Tibial artery (tissue), 4 donors: ENCODE measurements at regions not wholly inside any gene's neighbourhood (a gene's known extent, or its start where the extent isn't known, plus 50 kb on each side); places are given as distances from the start of the nearest gene placed in this dataset.

ENCODE experiments used
- DNase-seq, 2 donors: peaks; one replicate each; pipeline ENCODE4 v3.0.0-alpha.2; 2019
- H3K27ac ChIP-seq, 2 donors: fragments of 200-600 bp; sonication (generic) in 1 of 2; 1 replicate in 1 of 2; 2 replicates in 1 of 2; pipeline ENCODE4 v1.5.1; 2018 to 2019; ENCODE audit warnings: mild to moderate bottlenecking in 1 of 2
- H3K27me3 ChIP-seq, 2 donors: fragments of 200-600 bp; sonication (generic) in 1 of 2; one replicate each; pipeline versions ENCODE4 v1.5.1 to v1.6.0; 2016 to 2019
- H3K36me3 ChIP-seq, 3 donors: fragments of 200-600 bp; sonication (generic) in 2 of 3; one replicate each; pipeline ENCODE4 v1.5.1; 2016 to 2019; ENCODE audit warnings: mild to moderate bottlenecking in 2 of 3
- H3K4me1 ChIP-seq, 4 donors: fragments of 200-600 bp; sonication (generic) in 2 of 4; 1 replicate in 3 of 4; 2 replicates in 1 of 4; pipeline ENCODE4 v1.5.1; 2016 to 2019
- H3K4me3 ChIP-seq, 2 donors: fragments of 200-600 bp; sonication (generic) in 1 of 2; 1 replicate in 1 of 2; 2 replicates in 1 of 2; pipeline ENCODE4 v1.5.1; 2018 to 2019; ENCODE audit warnings: mild to moderate bottlenecking in 2 of 2
- H3K9me3 ChIP-seq, 3 donors: fragments of 200-600 bp; sonication (generic) in 1 of 3; one replicate each; pipeline ENCODE4 v1.5.1; 2016 to 2019
- CTCF ChIP-seq, 2 experiments: fragments of 200-600 bp in 1 of 2; fragments of 450-650 bp in 1 of 2; IDR thresholded peaks; one replicate each; pipeline ENCODE4 v1.5.1; 2017 to 2019; ENCODE audit warnings: antibody characterized with exemption in 2 of 2, mild to moderate bottlenecking in 1 of 2, moderate library complexity in 1 of 2
- intact Hi-C: fragments of 100-400 bp; cut with DNase I; formaldehyde crosslinking; loops from one replicate; pipeline ENCODE4 v1.15.0; 2023; ENCODE audit warnings: low total_unique reads

DNA sequence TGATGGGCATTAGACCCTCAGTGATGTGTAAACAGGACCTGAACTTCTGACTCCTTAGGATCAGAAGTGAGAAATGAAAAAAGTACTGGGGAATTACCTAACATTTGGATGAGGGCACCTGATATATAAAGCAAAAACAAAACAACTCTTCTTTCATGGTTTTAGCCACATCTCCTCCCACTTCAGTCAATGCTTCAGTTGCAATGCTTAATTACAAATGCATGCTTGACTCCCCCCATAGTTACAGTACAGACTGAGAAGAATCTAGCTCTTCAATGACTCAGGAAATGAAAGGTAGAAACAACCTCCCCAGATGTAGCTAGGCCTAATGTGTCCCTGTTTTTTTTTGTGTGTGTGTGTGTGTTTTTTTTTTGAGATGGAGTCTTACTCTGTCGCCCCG, 276.8 kb upstream of the POU3F3 start:
- no peak overlapping the region for H3K27ac ChIP-seq
- TF ChIP-seq CTCF (IDR thresholded peaks at IDR 0.05) = no peak
- peaks cover 0 to 6% of the 10 kb centered on the region in 2 donors for H3K27me3 ChIP-seq
- no peaks in the 10 kb centered on the region for H3K4me1 ChIP-seq
- intact Hi-C loops = no loop called here
- DNase-seq = no peak
- H3K36me3 ChIP-seq = no peaks in the 10 kb centered on the region
- no peaks in the 10 kb centered on the region for H3K9me3 ChIP-seq
- H3K4me3 ChIP-seq = no peak overlapping the region

GRCh38 chr2:104582471-104582870, 271.4 kb upstream of the POU3F3 start:
- Histone ChIP-seq H3K27me3 (peaks cover 0 to 6% of the 10 kb centered on the region in 2 donors), H3K9me3 (no peaks in the 10 kb centered on the region), H3K4me3 (no peak overlapping the region), H3K4me1 (no peaks in the 10 kb centered on the region), H3K36me3 (no peaks in the 10 kb centered on the region), H3K27ac (no peak overlapping the region)
- intact Hi-C loops = no loop called here
- TF ChIP-seq CTCF (IDR thresholded peaks at IDR 0.05) = no peak
- DNase-seq = no peak

- no peak for DNase-seq
- TF ChIP-seq CTCF (IDR thresholded peaks at IDR 0.05) = no peak
- Histone ChIP-seq H3K4me1 (no peaks in the 10 kb centered on the region), H3K36me3 (no peaks in the 10 kb centered on the region), H3K27ac (no peak overlapping the region), H3K27me3 (peaks cover 0 to 5% of the 10 kb centered on the region in 2 donors), H3K9me3 (no peaks in the 10 kb centered on the region), H3K4me3 (no peak overlapping the region)
- intact Hi-C loops = no loop called here
Observed at GRCh38 chr2:104583811-104584210, 270.1 kb upstream of the POU3F3 start.

- no peak overlapping the region for H3K27ac ChIP-seq
- H3K36me3 ChIP-seq = no peaks in the 10 kb centered on the region
- H3K27me3 ChIP-seq = no peaks in the 10 kb centered on the region
- no peaks in the 10 kb centered on the region for H3K4me1 ChIP-seq
- intact Hi-C loops = no loop called here
- no peak overlapping the region for H3K4me3 ChIP-seq
- TF ChIP-seq CTCF (IDR thresholded peaks at IDR 0.05) = no peak
- no peak for DNase-seq
- H3K9me3 ChIP-seq = no peaks in the 10 kb centered on the region
Observed at GRCh38 chr2:104584393-104584792, 269.5 kb upstream of the POU3F3 start.

- no peak for DNase-seq
- intact Hi-C loops = no loop called here
- H3K27me3 ChIP-seq = no peaks in the 10 kb centered on the region
- H3K4me3 ChIP-seq = no peak overlapping the region
- no peak for TF ChIP-seq CTCF (IDR thresholded peaks at IDR 0.05)
- no peaks in the 10 kb centered on the region for H3K4me1 ChIP-seq
- H3K27ac ChIP-seq = no peak overlapping the region
- no peaks in the 10 kb centered on the region for H3K36me3 ChIP-seq
- H3K9me3 ChIP-seq = peaks cover 0 to 23% (median 15%) of the 10 kb centered on the region in 3 donors
Observed at GRCh38 chr2:104595576-104595975, 258.3 kb upstream of the POU3F3 start.

DNA sequence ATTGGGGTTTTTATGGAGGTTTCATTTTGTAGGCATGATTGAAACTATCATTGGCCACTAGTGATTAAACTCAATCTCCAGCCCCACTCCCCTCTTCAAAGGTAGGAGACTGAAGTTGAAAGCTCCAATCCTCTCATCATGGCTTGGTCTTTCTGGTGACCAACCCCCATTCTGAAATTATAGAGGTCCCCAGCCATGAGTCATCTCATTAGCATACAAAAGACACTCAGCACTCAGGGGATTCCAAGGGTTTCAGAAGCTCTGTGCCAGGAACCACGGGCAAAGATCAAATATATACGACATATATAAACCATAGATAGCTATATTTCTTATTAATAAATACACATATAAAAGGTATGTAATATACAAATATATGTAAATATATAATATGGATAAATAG, 256.0 kb upstream of the POU3F3 start:
- Histone ChIP-seq H3K36me3 (no peaks in the 10 kb centered on the region), H3K9me3 (peaks cover 0 to 5% (median 0%) of the 10 kb centered on the region in 3 donors), H3K27ac (no peak overlapping the region), H3K4me1 (no peaks in the 10 kb centered on the region), H3K27me3 (no peaks in the 10 kb centered on the region), H3K4me3 (no peak overlapping the region)
- DNase-seq = no peak
- TF ChIP-seq CTCF (IDR thresholded peaks at IDR 0.05) = no peak
- intact Hi-C loops = no loop called here
